ENCODE measurements at regions not wholly inside any gene's neighbourhood (a gene's known extent, or its start where the extent isn't known, plus 50 kb on each side); places are given as distances from the start of the nearest gene placed in this dataset.

DNA sequence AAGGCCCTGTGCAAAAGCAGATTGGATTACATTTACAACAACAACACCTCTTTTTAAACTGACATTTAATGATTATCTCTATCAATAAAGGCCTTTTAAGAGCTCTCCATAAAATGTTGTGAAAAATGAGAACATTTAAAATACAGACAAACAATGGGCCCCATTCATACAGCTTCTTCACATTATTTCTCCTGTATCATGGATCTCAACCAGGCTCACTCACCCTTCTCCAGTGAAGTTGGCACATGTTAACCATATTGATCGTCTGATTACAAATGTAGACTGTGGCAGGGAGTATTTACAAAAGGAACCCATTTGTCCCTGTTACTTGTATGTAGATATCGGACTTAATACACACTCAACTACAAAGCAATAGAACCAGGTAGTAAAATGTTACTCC lies 220.2 kb upstream of the BTG1 start:
- Histone ChIP-seq H3K4me1 (ENCODE audit: control insufficient read depth, insufficient read depth, low read length) (peaks cover 19% of the 10 kb centered on the region), H2AFZ (ENCODE audit: control insufficient read depth, low read depth, low read length) (no peak overlapping the region), H3K4me2 (ENCODE audit: control insufficient read depth, insufficient read depth) (no peak overlapping the region), H3K36me3 (ENCODE audit: control insufficient read depth in 2 of 2, insufficient read depth in 2 of 2, low read length in 1 of 2) (no peaks in the 10 kb centered on the region), H3K4me3 (no peak overlapping the region), H3K27ac (ENCODE audit: control insufficient read depth, insufficient read depth) (0 out of 2 replicates have a peak overlapping the region, but pooled peaks have one; percentile 43), H3K9me3 (replicated peaks; ENCODE audit: control insufficient read depth, insufficient read depth, low read length) (no peaks in the 10 kb centered on the region; the same call in 2 of the 3 replicates), H3K79me2 (ENCODE audit: control insufficient read depth, insufficient read depth, low read length) (peaks cover 17% of the 10 kb centered on the region), H3K9ac (ENCODE audit: control insufficient read depth, insufficient read depth, low read length) (no peak overlapping the region), H3K27me3 (replicated peaks in 1 of 2; ENCODE audit: control insufficient read depth in 2 of 2, insufficient read depth in 2 of 2, low read length in 1 of 2) (no peaks in the 10 kb centered on the region), H4K20me1 (ENCODE audit: control insufficient read depth, insufficient read depth) (no peaks in the 10 kb centered on the region)
- SMC1A ChIA-PET (ENCODE audit: uncharacterized antibody, unreplicated experiment) = interaction anchor here (0.8 to 5.7 kb wide), 14 partner anchors 9 to 204 kb away, joined by 3 to 78 read pairs (median 12); no protein-coding TSS in a partner anchor
- WGBS (ENCODE audit: insufficient coverage, insufficient replicate concordance, low lambda C conversion rate, missing lambda C conversion rate) = 94% methylated on average over 2 of the region's 2 CpGs
- TF ChIP-seq TCF12 (IDR thresholded peaks at IDR 0.05; ENCODE audit: low read depth, low read length) = no peak
- no peak for TF ChIP-seq RB1 (IDR thresholded peaks at IDR 0.05; ENCODE audit: borderline replicate concordance)
- DNase-seq (ENCODE audit: low read depth, low spot score) (no peak), ATAC-seq (no peak), FAIRE-seq (no peak)
- POLR2A ChIA-PET = interaction anchor here (1.5 to 4.4 kb wide), 2 partner anchors 197 to 220 kb away, joined by 4 to 38 read pairs; partner anchors contain the start of gene BTG1
- RAD21 ChIA-PET (ENCODE audit: unreplicated experiment) = interaction anchor here (0.9 to 4.7 kb wide), 16 partner anchors 9 to 221 kb away, joined by 3 to 71 read pairs (median 7); partner anchors contain the start of gene BTG1
- BruUV-seq (replicated peaks) = no TSS peak
- intact Hi-C loops (cut with micrococcal nuclease; ENCODE audit: unreplicated experiment) = no loop called here
- CTCF ChIA-PET = interaction anchor here (1.1 to 2.4 kb wide), 5 partner anchors 13 to 284 kb away, joined by 3 to 10 read pairs (median 4); no protein-coding TSS in a partner anchor
- in situ Hi-C loops (cut with MboI) = no loop called here

DNA sequence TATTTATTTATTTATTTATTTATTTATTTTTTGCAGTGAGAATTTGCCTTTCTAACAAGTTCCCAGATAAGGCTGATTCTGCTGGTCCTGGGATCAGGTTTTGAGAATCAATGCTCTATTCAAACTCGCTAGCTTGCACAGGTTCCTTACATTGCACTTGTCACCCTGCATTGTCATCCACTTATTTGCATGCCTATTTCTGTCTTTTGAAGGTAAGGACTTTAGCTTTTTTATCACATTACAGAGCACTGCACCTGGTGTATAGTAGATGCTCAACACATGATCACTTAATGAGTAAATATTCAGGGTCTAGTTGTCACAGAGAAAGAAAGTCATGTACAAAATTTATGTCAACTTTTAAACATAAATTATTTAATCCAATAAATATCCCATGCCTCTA lies 219.7 kb upstream of the BTG1 start:
- H3K4me3 ChIP-seq = no peak overlapping the region
- in situ Hi-C loops (cut with MboI) = no loop called here
- H3K36me3 ChIP-seq (ENCODE audit: control insufficient read depth in 2 of 2, insufficient read depth in 2 of 2, low read length in 1 of 2) = no peaks in the 10 kb centered on the region
- H3K9ac ChIP-seq (ENCODE audit: control insufficient read depth, insufficient read depth, low read length) = no peak overlapping the region
- H4K20me1 ChIP-seq (ENCODE audit: control insufficient read depth, insufficient read depth) = no peaks in the 10 kb centered on the region
- BruUV-seq (replicated peaks) = no TSS peak
- H3K4me1 ChIP-seq (ENCODE audit: control insufficient read depth, insufficient read depth, low read length) = peaks cover 19% of the 10 kb centered on the region; the same call in 1 of the 2 replicates
- H3K9me3 ChIP-seq (replicated peaks; ENCODE audit: control insufficient read depth, insufficient read depth, low read length) = peaks cover 2% of the 10 kb centered on the region; the same call in 1 of the 3 replicates
- ATAC-seq (no peak), FAIRE-seq (peak; percentile 59), DNase-seq (ENCODE audit: low read depth, low spot score) (peak; percentile 43)
- ChIA-PET RAD21 (ENCODE audit: unreplicated experiment) (interaction anchor here (0.8 to 4.8 kb wide), 25 partner anchors 10 to 334 kb away, joined by 3 to 71 read pairs (median 6); partner anchors contain the start of gene BTG1), CTCF (interaction anchor here (0.7 to 2.4 kb wide), 8 partner anchors 13 to 284 kb away, joined by 3 to 10 read pairs (median 4); no protein-coding TSS in a partner anchor), SMC1A (ENCODE audit: uncharacterized antibody, unreplicated experiment) (interaction anchor here (0.8 to 5.7 kb wide), 23 partner anchors 9 to 284 kb away, joined by 3 to 78 read pairs (median 9); no protein-coding TSS in a partner anchor), POLR2A (interaction anchor here (0.9 to 4.4 kb wide), 3 partner anchors 140 to 220 kb away, joined by 3 to 38 read pairs (median 4); partner anchors contain the start of gene BTG1)
- peak overlapping the region; percentile 68; the same call in 1 of the 2 replicates for H3K4me2 ChIP-seq (ENCODE audit: control insufficient read depth, insufficient read depth)
- H3K79me2 ChIP-seq (ENCODE audit: control insufficient read depth, insufficient read depth, low read length) = peaks cover 19% of the 10 kb centered on the region
- no peak overlapping the region for H2AFZ ChIP-seq (ENCODE audit: control insufficient read depth, low read depth, low read length)
- TF ChIP-seq ZZZ3 (IDR thresholded peaks at IDR 0.05; ENCODE audit: control insufficient read depth, insufficient read length, low read depth) = no peak
- TF ChIP-seq RAD51 (IDR thresholded peaks at IDR 0.05) = 0 out of 2 replicates have a peak, but pooled peaks have one; percentile 6
- TF ChIP-seq, protein P1, sequence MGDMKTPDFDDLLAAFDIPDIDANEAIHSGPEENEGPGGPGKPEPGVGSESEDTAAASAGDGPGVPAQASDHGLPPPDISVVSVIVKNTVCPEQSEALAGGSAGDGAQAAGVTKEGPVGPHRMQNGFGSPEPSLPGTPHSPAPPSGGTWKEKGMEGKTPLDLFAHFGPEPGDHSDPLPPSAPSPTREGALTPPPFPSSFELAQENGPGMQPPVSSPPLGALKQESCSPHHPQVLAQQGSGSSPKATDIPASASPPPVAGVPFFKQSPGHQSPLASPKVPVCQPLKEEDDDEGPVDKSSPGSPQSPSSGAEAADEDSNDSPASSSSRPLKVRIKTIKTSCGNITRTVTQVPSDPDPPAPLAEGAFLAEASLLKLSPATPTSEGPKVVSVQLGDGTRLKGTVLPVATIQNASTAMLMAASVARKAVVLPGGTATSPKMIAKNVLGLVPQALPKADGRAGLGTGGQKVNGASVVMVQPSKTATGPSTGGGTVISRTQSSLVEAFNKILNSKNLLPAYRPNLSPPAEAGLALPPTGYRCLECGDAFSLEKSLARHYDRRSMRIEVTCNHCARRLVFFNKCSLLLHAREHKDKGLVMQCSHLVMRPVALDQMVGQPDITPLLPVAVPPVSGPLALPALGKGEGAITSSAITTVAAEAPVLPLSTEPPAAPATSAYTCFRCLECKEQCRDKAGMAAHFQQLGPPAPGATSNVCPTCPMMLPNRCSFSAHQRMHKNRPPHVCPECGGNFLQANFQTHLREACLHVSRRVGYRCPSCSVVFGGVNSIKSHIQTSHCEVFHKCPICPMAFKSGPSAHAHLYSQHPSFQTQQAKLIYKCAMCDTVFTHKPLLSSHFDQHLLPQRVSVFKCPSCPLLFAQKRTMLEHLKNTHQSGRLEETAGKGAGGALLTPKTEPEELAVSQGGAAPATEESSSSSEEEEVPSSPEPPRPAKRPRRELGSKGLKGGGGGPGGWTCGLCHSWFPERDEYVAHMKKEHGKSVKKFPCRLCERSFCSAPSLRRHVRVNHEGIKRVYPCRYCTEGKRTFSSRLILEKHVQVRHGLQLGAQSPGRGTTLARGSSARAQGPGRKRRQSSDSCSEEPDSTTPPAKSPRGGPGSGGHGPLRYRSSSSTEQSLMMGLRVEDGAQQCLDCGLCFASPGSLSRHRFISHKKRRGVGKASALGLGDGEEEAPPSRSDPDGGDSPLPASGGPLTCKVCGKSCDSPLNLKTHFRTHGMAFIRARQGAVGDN (IDR thresholded peaks at IDR 0.05) = peak; percentile 33; the same call in 1 of the 2 replicates
- TF ChIP-seq MEF2A (IDR thresholded peaks at IDR 0.05; ENCODE audit: insufficient read depth, low read depth, low read length) = peak; percentile 72; the same call in 1 of the 2 replicates
- TF ChIP-seq SP1 (IDR thresholded peaks at IDR 0.05; ENCODE audit: low read depth, low read length) = no peak
- TF ChIP-seq MEF2B (IDR thresholded peaks at IDR 0.05; ENCODE audit: partially characterized antibody, poor library complexity, severe bottlenecking) = peak; percentile 52
- no peak for TF ChIP-seq KLF5 (IDR thresholded peaks at IDR 0.05; ENCODE audit: partially characterized antibody)
- TF ChIP-seq EGR1 (IDR thresholded peaks at IDR 0.05; ENCODE audit: borderline replicate concordance in 1 of 2, low read depth in 2 of 2, low read length in 2 of 2) = no peak
- no peak for TF ChIP-seq SRF (IDR thresholded peaks at IDR 0.05; ENCODE audit: low read depth in 2 of 2, low read length in 2 of 2)
- no peak for TF ChIP-seq BRCA1 (IDR thresholded peaks at IDR 0.05; ENCODE audit: low read depth, low read length)
- no peak for TF ChIP-seq BACH1 (IDR thresholded peaks at IDR 0.05; ENCODE audit: borderline replicate concordance)
- 0 out of 2 replicates have a peak overlapping the region, but pooled peaks have one; percentile 43 for H3K27ac ChIP-seq (ENCODE audit: control insufficient read depth, insufficient read depth)
- intact Hi-C loops (cut with micrococcal nuclease; ENCODE audit: unreplicated experiment) = no loop called here
- WGBS (ENCODE audit: insufficient coverage, insufficient replicate concordance, low lambda C conversion rate, missing lambda C conversion rate) = 0% methylated on average over 1 of the region's 1 CpG
- H3K27me3 ChIP-seq (replicated peaks in 1 of 2; ENCODE audit: control insufficient read depth in 2 of 2, insufficient read depth in 2 of 2, low read length in 1 of 2) = no peaks in the 10 kb centered on the region

All from GM12878 (cell line).